KMS-11 (cell line): ENCODE measurements at regions not wholly inside any gene's neighbourhood (a gene's known extent, or its start where the extent isn't known, plus 50 kb on each side); places are given as distances from the start of the nearest gene placed in this dataset.

Experiments used
- H2AFZ ChIP-seq: fragments of 200-600 bp; sonication (generic); 2 replicates; pipeline ENCODE4 v1.6.1; 2016; ENCODE audit warnings: antibody characterized with exemption, mixed run types, low read depth
- H3K27ac ChIP-seq: fragments of 200-600 bp; sonication (generic); 2 replicates; pipeline ENCODE4 v1.6.1; 2016; ENCODE audit warnings: mild to moderate bottlenecking, mixed run types
- H3K27me3 ChIP-seq: fragments of 200-600 bp; sonication (generic); 2 replicates; pipeline ENCODE4 v1.6.1; 2017; ENCODE audit warnings: mild to moderate bottlenecking, low read depth, mixed run types, moderate library complexity; ENCODE audit not compliant: insufficient read depth
- H3K36me3 ChIP-seq: fragments of 200-600 bp; sonication (generic); 2 replicates; pipeline ENCODE4 v1.6.1; 2017; ENCODE audit warnings: mild to moderate bottlenecking, mixed run types; ENCODE audit not compliant: insufficient read depth
- H3K4me1 ChIP-seq: fragments of 200-600 bp; sonication (generic); 2 replicates; pipeline ENCODE4 v1.6.1; 2016; ENCODE audit warnings: mild to moderate bottlenecking, low read depth, mixed run types; ENCODE audit not compliant: poor library complexity, severe bottlenecking
- H3K4me2 ChIP-seq: fragments of 200-600 bp; sonication (generic); 2 replicates; pipeline ENCODE4 v1.7.0; 2016; ENCODE audit warnings: mild to moderate bottlenecking, mixed run types
- H3K4me3 ChIP-seq: fragments of 200-600 bp; sonication (generic); IDR thresholded peaks from 2 replicates; pipeline ENCODE4 v1.6.1; 2017; ENCODE audit warnings: low read depth, low read length, mixed read lengths; ENCODE audit not compliant: insufficient read depth
- H3K79me2 ChIP-seq: fragments of 200-600 bp; sonication (generic); 2 replicates; pipeline ENCODE4 v1.6.1; 2016; ENCODE audit warnings: low read depth, mixed run types; ENCODE audit not compliant: insufficient read depth
- H3K9ac ChIP-seq: fragments of 200-600 bp; sonication (generic); 2 replicates; pipeline ENCODE4 v1.6.1; 2016; ENCODE audit warnings: mild to moderate bottlenecking, mixed run types
- H4K20me1 ChIP-seq: fragments of 200-600 bp; sonication (generic); 2 replicates; pipeline ENCODE4 v1.6.1; 2016; ENCODE audit warnings: mild to moderate bottlenecking, mixed run types; ENCODE audit not compliant: insufficient read depth
- TF ChIP-seq, protein P1 (sequence below): fragments of 200-600 bp; sonication (generic); conservative IDR thresholded peaks from 2 replicates; pipeline ENCODE4 v1.6.1; 2017; ENCODE audit warnings: low read depth, mild to moderate bottlenecking, antibody characterized with exemption, low read length, moderate library complexity, mixed read lengths

DNA sequence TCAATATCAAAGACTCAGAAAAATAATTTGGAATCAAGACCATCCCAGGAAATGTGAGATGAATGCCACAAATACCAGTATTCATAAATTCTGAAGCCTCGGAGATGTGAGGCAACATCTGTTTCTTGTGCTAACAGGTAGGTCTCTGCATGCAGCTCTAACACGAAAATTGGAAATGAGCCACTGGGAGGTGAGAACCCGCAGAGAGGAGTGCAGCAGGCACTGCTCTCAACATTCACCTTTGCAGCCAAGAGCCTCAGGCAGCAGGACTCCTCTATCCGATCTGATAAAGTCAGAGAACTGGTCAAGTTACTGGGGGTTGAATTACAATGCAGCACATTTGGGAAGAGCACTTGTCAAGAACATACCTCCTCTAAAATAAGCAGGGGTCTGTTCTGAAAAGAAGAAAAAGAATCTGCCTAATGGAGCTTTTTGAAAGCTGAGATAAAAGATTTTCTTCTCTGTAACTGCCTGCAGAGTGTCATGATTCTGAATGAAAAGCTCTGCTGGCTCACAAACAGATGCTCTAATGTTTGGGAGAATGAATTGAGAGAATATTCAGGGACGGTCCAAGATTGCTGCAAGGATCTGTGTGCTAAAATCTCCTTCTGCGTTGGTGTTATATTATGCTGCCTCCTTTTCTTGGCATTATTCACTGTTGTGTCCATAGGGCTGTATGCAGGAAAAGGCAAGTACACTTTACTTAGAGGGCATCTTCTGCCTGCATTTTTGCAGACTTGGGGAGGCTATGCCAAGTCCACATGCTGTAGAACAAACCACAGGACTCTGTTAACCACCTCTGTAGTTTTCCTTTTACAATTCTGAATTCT is 209.6 kb upstream of the KRR1 start:
- H3K4me1 ChIP-seq = no peaks in the 10 kb centered on the region
- no peak overlapping the region for H3K4me2 ChIP-seq

DNA sequence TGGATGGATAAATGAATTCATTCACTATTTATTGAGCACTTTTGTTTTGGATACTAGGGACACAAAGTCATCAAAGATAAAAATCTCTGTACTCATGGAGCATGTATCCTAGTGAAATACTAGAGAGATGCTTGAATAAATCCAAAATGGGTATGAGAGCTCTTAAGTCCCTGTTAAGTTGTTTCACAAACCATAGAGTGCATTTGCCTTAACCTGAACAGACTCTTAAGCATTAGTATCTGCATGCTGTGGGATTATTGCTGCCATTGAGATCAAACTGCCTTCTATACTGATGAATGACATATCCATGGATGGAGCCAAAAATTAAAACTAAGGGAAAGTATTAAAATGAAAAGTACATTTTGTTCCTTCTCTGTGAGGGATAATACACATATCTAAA is 206.5 kb upstream of the KRR1 start:
- H3K4me1 ChIP-seq = no peaks in the 10 kb centered on the region
- no peaks in the 10 kb centered on the region for H3K36me3 ChIP-seq
- no peak overlapping the region for H3K27ac ChIP-seq
- TF ChIP-seq, protein P1, sequence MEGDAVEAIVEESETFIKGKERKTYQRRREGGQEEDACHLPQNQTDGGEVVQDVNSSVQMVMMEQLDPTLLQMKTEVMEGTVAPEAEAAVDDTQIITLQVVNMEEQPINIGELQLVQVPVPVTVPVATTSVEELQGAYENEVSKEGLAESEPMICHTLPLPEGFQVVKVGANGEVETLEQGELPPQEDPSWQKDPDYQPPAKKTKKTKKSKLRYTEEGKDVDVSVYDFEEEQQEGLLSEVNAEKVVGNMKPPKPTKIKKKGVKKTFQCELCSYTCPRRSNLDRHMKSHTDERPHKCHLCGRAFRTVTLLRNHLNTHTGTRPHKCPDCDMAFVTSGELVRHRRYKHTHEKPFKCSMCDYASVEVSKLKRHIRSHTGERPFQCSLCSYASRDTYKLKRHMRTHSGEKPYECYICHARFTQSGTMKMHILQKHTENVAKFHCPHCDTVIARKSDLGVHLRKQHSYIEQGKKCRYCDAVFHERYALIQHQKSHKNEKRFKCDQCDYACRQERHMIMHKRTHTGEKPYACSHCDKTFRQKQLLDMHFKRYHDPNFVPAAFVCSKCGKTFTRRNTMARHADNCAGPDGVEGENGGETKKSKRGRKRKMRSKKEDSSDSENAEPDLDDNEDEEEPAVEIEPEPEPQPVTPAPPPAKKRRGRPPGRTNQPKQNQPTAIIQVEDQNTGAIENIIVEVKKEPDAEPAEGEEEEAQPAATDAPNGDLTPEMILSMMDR = no peak
- H3K79me2 ChIP-seq = no peaks in the 10 kb centered on the region
- H3K9ac ChIP-seq = no peak overlapping the region
- H4K20me1 ChIP-seq = no peaks in the 10 kb centered on the region
- H3K27me3 ChIP-seq = no peaks in the 10 kb centered on the region
- no peak overlapping the region for H3K4me2 ChIP-seq
- no peak overlapping the region for H2AFZ ChIP-seq
- H3K4me3 ChIP-seq = no peak overlapping the region

More for the DNA sequence above, 209.6 kb upstream of the KRR1 start:
- Histone ChIP-seq H4K20me1 (no peaks in the 10 kb centered on the region), H3K27ac (no peak overlapping the region), H3K36me3 (no peaks in the 10 kb centered on the region), H3K9ac (no peak overlapping the region), H3K79me2 (no peaks in the 10 kb centered on the region), H3K27me3 (no peaks in the 10 kb centered on the region), H2AFZ (no peak overlapping the region), H3K4me3 (no peak overlapping the region)
- TF ChIP-seq, protein P1 = no peak

DNA sequence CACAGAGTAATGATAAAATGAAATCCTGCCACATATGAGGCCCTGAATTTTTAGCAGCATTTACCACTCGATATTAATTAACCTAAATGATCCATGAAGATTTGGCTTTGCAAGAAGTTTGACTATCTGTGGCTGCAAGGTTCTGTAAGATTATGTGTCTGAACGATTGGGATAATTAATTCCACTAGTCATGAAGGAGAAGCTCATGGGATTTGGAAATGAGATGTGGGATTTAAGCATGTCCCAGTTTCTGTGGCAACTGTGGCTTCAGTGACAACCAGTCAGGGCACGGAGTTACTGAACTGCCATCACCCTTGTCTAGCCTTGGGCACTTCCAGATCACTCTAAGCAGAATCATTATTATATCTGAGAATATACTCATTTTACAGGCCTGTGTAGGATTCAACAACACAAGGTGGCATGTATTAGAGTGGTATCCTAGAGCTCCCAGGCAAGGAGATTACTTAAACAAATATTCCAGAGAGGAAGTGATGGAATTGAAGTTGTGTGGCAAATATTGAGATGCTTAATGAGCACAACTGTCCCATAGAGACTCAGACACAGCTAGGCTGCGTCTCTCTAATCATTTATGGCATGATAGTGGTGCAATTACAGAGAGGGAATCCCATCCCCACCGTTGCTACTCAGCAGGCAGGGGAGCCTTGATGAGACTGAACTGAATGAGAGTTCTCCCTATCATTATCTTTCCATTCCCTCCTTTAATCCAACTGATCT is 205.0 kb upstream of the KRR1 start:
- no peaks in the 10 kb centered on the region for H3K79me2 ChIP-seq
- no peak overlapping the region for H3K4me3 ChIP-seq
- no peak overlapping the region for H3K27ac ChIP-seq
- H3K9ac ChIP-seq = no peak overlapping the region
- no peaks in the 10 kb centered on the region for H3K36me3 ChIP-seq
- no peak overlapping the region for H3K4me2 ChIP-seq
- no peaks in the 10 kb centered on the region for H3K4me1 ChIP-seq
- no peaks in the 10 kb centered on the region for H4K20me1 ChIP-seq
- no peak overlapping the region for H2AFZ ChIP-seq
- no peaks in the 10 kb centered on the region for H3K27me3 ChIP-seq
- TF ChIP-seq, protein P1 = no peak

DNA sequence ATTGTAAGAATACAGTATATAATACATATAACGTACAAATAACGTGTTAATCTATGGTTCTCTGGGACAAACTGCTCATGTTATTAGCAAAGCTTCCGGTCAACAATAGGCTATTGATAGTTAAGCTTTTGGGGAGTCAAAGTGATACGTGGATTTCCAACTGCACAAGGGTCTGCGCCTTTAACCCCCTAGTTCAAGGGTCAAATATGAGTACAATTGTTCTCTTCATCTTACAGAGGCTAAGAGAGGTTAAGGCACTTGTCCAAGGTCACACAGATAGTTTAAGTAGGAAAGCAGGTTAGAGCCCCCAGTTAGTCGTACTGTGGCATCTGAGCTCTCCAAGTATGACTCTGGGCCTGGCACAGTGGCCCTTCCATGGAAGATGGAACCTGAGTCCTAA is 204.3 kb upstream of the KRR1 start:
- H3K79me2 ChIP-seq = no peaks in the 10 kb centered on the region
- H3K27ac ChIP-seq = no peak overlapping the region
- no peaks in the 10 kb centered on the region for H3K4me1 ChIP-seq
- no peak overlapping the region for H3K4me2 ChIP-seq
- TF ChIP-seq, protein P1 = no peak
- H3K9ac ChIP-seq = no peak overlapping the region
- no peak overlapping the region for H2AFZ ChIP-seq
- H3K27me3 ChIP-seq = no peaks in the 10 kb centered on the region
- H3K4me3 ChIP-seq = no peak overlapping the region
- no peaks in the 10 kb centered on the region for H4K20me1 ChIP-seq
- H3K36me3 ChIP-seq = no peaks in the 10 kb centered on the region
